Liver (tissue), 3 donors: ENCODE measurements at regions not wholly inside any gene's neighbourhood (a gene's known extent, or its start where the extent isn't known, plus 50 kb on each side); places are given as distances from the start of the nearest gene placed in this dataset.

Experiments used
- GABPA ChIP-seq, 2 donors: IDR thresholded peaks in 1 of 2; conservative IDR thresholded peaks in 1 of 2; 2 replicates each; pipeline ENCODE4 v1.6.1; 2016; ENCODE audit warnings: antibody characterized with exemption in 2 of 2, mild to moderate bottlenecking in 1 of 2, moderate library complexity in 1 of 2
- TF ChIP-seq, protein P1 (sequence below): fragments of 150-350 bp; IDR thresholded peaks from 2 replicates; pipeline ENCODE4 v1.5.1; 2017; ENCODE audit warnings: improper control_type of control experiment, low read depth, low read length; ENCODE audit not compliant: missing input control
- donor health status: healthy.
- donor health status: healthy.

DNA sequence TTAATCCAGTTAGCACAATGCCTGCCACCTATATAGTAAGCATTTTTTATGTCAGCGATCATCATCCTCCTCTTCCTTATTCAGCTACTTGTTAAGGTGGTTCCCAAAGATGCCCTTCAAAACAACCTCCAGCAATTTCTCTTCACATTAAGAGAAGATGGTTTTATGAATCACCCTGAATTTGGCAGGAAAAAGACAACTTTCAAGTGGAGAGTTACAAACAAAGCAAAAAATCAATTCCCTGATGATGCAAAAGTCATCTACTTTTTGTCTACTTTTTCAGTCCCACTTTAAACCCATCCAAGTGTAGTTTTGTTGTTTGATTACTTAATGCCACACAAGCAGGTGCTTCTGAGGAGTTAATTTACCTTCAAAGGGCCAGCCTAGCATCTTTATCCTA is 139.1 kb upstream of the SERP2 start:
- TF ChIP-seq, protein P1, sequence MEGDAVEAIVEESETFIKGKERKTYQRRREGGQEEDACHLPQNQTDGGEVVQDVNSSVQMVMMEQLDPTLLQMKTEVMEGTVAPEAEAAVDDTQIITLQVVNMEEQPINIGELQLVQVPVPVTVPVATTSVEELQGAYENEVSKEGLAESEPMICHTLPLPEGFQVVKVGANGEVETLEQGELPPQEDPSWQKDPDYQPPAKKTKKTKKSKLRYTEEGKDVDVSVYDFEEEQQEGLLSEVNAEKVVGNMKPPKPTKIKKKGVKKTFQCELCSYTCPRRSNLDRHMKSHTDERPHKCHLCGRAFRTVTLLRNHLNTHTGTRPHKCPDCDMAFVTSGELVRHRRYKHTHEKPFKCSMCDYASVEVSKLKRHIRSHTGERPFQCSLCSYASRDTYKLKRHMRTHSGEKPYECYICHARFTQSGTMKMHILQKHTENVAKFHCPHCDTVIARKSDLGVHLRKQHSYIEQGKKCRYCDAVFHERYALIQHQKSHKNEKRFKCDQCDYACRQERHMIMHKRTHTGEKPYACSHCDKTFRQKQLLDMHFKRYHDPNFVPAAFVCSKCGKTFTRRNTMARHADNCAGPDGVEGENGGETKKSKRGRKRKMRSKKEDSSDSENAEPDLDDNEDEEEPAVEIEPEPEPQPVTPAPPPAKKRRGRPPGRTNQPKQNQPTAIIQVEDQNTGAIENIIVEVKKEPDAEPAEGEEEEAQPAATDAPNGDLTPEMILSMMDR = no peak
- no peak for TF ChIP-seq GABPA (IDR thresholded peaks at IDR 0.05 in 1 of 2, conservative IDR thresholded peaks at IDR 0.05 in 1 of 2)
